HG03066 (cell line): ENCODE measurements at regions not wholly inside any gene's neighbourhood (a gene's known extent, or its start where the extent isn't known, plus 50 kb on each side); places are given as distances from the start of the nearest gene placed in this dataset.

Source experiments
- ATAC-seq: cut with Tn5 transposase; IDR thresholded peaks from one replicate; pipeline ENCODE4 v1.9.1; 2021; ENCODE audit warnings: low read depth; ENCODE audit not compliant: unreplicated experiment

- no peak for ATAC-seq
Observed at GRCh38 chr4:20393486-20394100, 141.9 kb downstream of the SLIT2 start.

GRCh38 chr4:20394512-20394911 is 142.8 kb downstream of the SLIT2 start:
- ATAC-seq = no peak

- ATAC-seq = peak; percentile 78
Observed at GRCh38 chr4:20395160-20395773, 143.6 kb downstream of the SLIT2 start.

GRCh38 chr4:20403290-20403689 is 151.6 kb downstream of the SLIT2 start:
- ATAC-seq = no peak

GRCh38 chr4:20403846-20404245 is 152.1 kb downstream of the SLIT2 start:
- ATAC-seq = no peak

- no peak for ATAC-seq
Observed at GRCh38 chr4:20408611-20409010, 156.9 kb downstream of the SLIT2 start.

- no peak for ATAC-seq
Observed at GRCh38 chr4:20412072-20412471, 160.4 kb downstream of the SLIT2 start.

GRCh38 chr4:20416800-20417199 is 165.1 kb downstream of the SLIT2 start:
- no peak for ATAC-seq

- ATAC-seq = peak; percentile 95
Observed at GRCh38 chr4:20418861-20419451, 167.3 kb downstream of the SLIT2 start.

- no peak for ATAC-seq
Observed at GRCh38 chr4:20420916-20421602, 169.4 kb downstream of the SLIT2 start.

- no peak for ATAC-seq
Observed at GRCh38 chr4:20421603-20421985, 169.9 kb downstream of the SLIT2 start.

- peak; percentile 69 for ATAC-seq
Observed at GRCh38 chr4:20422398-20422797, 170.7 kb downstream of the SLIT2 start.

GRCh38 chr4:20423420-20423819 is 171.7 kb downstream of the SLIT2 start:
- no peak for ATAC-seq

GRCh38 chr4:20426028-20426427 is 174.3 kb downstream of the SLIT2 start:
- ATAC-seq = no peak

- no peak for ATAC-seq
Observed at GRCh38 chr4:20428436-20429160, 176.9 kb downstream of the SLIT2 start.

- no peak for ATAC-seq
Observed at GRCh38 chr4:20430259-20430941, 178.7 kb downstream of the SLIT2 start.

GRCh38 chr4:20431543-20431951 is 179.8 kb downstream of the SLIT2 start:
- ATAC-seq = no peak

GRCh38 chr4:20432088-20432487 is 180.4 kb downstream of the SLIT2 start:
- no peak for ATAC-seq

GRCh38 chr4:20433097-20433705 is 181.5 kb downstream of the SLIT2 start:
- ATAC-seq = no peak

- no peak for ATAC-seq
Observed at GRCh38 chr4:20440170-20440569, 188.5 kb downstream of the SLIT2 start.
